Small intestine (tissue), 7 donors: ENCODE measurements at regions not wholly inside any gene's neighbourhood (a gene's known extent, or its start where the extent isn't known, plus 50 kb on each side); places are given as distances from the start of the nearest gene placed in this dataset.

Experiments
- DNase-seq, 2 donors: peaks; one replicate each; pipeline versions ENCODE4 v3.0.0 to v3.0.0-alpha.2; 2013
- FAIRE-seq: peaks from 2 replicates; lab custom pipeline; 2012; peaks lifted over from hg19 to GRCh38; lab: Jason Lieb, UNC
- H3K27ac ChIP-seq, 3 donors: one replicate each; pipeline ENCODE4 v1.5.1; 2013; ENCODE audit warnings: low read length in 2 of 3, mild to moderate bottlenecking in 2 of 3, control low read depth in 1 of 3, inconsistent platforms in 1 of 3, low read depth in 1 of 3, moderate library complexity in 1 of 3
- H3K27me3 ChIP-seq, 3 donors: one replicate each; pipeline ENCODE4 v1.6.1; 2013; ENCODE audit warnings: low read length in 3 of 3, inconsistent platforms in 1 of 3; ENCODE audit not compliant: control insufficient read depth in 3 of 3, insufficient read depth in 3 of 3
- H3K36me3 ChIP-seq, 3 donors: one replicate each; pipeline ENCODE4 v1.6.1; 2013; ENCODE audit warnings: low read length in 3 of 3, inconsistent platforms in 1 of 3, low read depth in 1 of 3, mild to moderate bottlenecking in 1 of 3, moderate library complexity in 1 of 3; ENCODE audit not compliant: control insufficient read depth in 3 of 3, insufficient read depth in 2 of 3
- H3K4me1 ChIP-seq, 3 donors: one replicate each; pipeline ENCODE4 v1.6.1; 2013; ENCODE audit warnings: low read length in 2 of 3, inconsistent platforms in 1 of 3, low read depth in 1 of 3, mild to moderate bottlenecking in 1 of 3, moderate library complexity in 1 of 3; ENCODE audit not compliant: control insufficient read depth in 3 of 3, insufficient read depth in 2 of 3
- H3K4me3 ChIP-seq, 3 donors: one replicate each; pipeline ENCODE4 v1.5.1; 2013; ENCODE audit warnings: low read length in 3 of 3, control low read depth in 1 of 3, inconsistent platforms in 1 of 3, low read depth in 1 of 3, mild to moderate bottlenecking in 1 of 3, moderate library complexity in 1 of 3
- H3K9me3 ChIP-seq, 2 donors: one replicate each; pipeline ENCODE4 v1.6.1; 2013; ENCODE audit warnings: low read depth in 1 of 2, low read length in 1 of 2; ENCODE audit not compliant: control insufficient read depth in 2 of 2, insufficient read depth in 1 of 2
- WGBS, 3 donors: extraction: QIAGEN DNeasy Blood & Tissue Kit; methylation state at CpG; one replicate each; pipeline ENCODE4 v1.1.7; 2013; 5-methylcytosine and 5-hydroxymethylcytosine counted together
- donor health status: healthy with polysubstance abuse.
- donor health status: control.
- donor health status: control.
- donor health status: Bipolar disorder and iron deficiency.
- donor health status: healthy.

DNA sequence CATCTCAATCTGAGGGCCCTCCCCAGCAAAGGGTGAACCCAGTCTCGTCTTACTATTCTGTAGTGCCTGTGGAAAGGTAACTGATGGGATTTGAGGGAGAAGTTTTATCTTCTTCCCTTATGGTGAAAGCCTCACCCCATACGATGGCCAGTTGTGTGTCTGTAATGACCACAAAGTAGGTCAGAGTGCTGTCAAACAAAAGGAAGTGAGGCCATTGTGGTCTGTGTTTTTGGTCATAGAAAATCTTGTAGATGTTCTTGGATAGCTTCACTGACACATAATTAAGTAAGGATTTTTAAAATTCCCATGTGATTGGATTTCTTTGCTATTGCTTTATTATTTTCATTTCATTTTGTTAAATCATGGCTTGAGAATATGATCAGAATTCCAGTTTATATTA, 505.1 kb upstream of the KLF4 start:
- Histone ChIP-seq H3K4me1 (no peaks in the 10 kb centered on the region), H3K27me3 (no peaks in the 10 kb centered on the region), H3K9me3 (no peaks in the 10 kb centered on the region), H3K36me3 (no peaks in the 10 kb centered on the region), H3K27ac (no peak overlapping the region), H3K4me3 (no peak overlapping the region)
- FAIRE-seq (no peak), DNase-seq (no peak)
- WGBS, 3 donors, result 69 to 83% (median 79%) methylated on average over 2 of the region's 2 CpGs

DNA sequence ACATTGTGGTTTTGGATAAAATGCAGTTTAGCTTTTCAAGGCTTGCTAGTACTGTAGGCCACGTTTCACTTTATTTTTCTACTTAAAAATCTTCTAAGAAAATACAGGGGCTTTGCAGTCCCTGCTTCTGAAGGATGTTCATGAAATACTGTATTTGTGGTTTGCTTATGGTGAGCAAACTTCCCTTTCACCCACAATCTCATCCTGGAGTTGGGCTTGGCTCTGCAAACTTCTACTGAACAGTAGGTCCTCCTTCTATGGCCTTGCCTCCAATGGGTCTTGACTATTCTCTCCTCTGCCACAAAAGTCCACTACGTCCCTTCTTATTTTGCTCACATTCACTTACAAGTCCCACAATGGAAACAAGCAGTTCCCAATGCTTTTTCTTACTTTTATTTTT, 502.7 kb upstream of the KLF4 start:
- H3K36me3 ChIP-seq, result no peaks in the 10 kb centered on the region
- no peak for FAIRE-seq
- 73 to 87% (median 78%) methylated on average over 2 of the region's 2 CpGs for WGBS, 3 donors

DNA sequence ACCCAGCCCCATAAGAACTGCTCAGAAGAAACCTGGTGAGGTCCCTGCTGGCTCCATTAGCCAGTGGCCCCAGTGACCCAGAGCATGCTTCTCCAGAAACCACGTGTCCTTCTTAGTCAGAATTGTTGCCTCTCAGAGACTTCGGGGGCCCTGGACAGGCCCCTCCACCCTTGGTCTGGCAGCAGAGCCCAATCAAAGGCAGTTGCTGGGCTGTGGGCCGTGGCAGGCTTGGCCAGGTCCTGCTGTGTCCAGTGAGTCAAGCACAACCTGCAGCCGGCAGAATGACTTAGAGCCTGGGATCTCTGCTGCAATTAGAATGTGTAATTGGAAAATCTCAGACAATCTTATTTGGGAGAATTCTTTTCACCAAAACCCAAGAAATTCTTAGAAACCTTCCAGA, 502.0 kb upstream of the KLF4 start:
- 79 to 94% (median 86%) methylated on average over 4 of the region's 4 CpGs for WGBS, 3 donors
- no peaks in the 10 kb centered on the region for H3K9me3 ChIP-seq
- DNase-seq, result no peak
- no peak overlapping the region for H3K4me3 ChIP-seq
- H3K36me3 ChIP-seq, result no peaks in the 10 kb centered on the region
- H3K27ac ChIP-seq, result no peak overlapping the region
- H3K27me3 ChIP-seq, result no peaks in the 10 kb centered on the region
- no peak for FAIRE-seq
- no peaks in the 10 kb centered on the region for H3K4me1 ChIP-seq

More for the DNA sequence above, 502.7 kb upstream of the KLF4 start:
- H3K27me3 ChIP-seq, result no peaks in the 10 kb centered on the region
- H3K4me3 ChIP-seq, result no peak overlapping the region
- DNase-seq, result no peak
- no peak overlapping the region for H3K27ac ChIP-seq
- no peaks in the 10 kb centered on the region for H3K9me3 ChIP-seq
- H3K4me1 ChIP-seq, result no peaks in the 10 kb centered on the region

DNA sequence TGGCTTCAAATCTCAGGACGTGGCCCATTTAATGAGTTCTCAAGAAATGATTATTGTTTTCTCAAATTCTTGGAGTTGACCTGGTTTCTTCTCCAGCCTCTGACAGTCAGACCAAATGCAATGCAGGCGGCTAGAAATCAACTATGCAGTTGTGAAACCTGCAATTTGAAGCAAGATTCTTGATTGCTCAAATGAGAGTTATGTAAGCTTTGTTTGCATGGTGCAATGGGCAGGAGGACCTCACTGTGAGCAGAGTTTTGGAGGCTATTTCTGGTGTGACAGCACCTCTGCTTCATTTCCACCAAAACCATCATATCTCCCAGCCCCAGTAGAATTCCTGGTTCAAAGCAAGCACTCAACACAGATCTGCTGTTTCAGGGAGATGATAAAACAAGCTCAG, 500.0 kb upstream of the KLF4 start:
- H3K27ac ChIP-seq, result no peak overlapping the region
- no peak for FAIRE-seq

DNA sequence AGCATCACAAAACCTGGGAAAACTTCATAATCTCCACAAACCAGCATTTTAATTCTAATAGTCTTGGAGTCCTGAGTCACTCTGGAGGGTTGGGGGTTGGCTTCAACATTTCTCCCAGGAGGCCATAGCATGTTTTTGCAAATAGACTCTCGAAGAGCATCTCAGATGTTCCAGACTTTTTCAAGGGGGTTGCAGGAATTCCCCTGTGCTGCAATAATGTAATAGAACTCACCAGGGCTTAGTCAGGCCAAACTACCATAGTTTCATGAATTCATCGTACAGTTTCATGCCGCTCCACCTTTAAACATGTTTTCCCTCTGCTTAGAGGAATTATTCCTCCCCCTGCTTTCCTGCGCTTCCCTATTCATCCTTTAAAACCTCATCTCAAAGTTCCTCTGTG, 499.5 kb upstream of the KLF4 start:
- no peak for FAIRE-seq
- 39 to 68% (median 63%) methylated on average over 4 of the region's 4 CpGs for WGBS, 3 donors
- H3K27ac ChIP-seq, result no peak overlapping the region

More for the DNA sequence above, 500.0 kb upstream of the KLF4 start:
- no peaks in the 10 kb centered on the region for H3K4me1 ChIP-seq
- no peaks in the 10 kb centered on the region for H3K36me3 ChIP-seq
- no peaks in the 10 kb centered on the region for H3K9me3 ChIP-seq
- H3K4me3 ChIP-seq, result no peak overlapping the region
- peak in 1 of 2 donors; percentile 17 for DNase-seq
- 66 to 87% (median 78%) methylated on average over 2 of the region's 2 CpGs for WGBS, 3 donors
- H3K27me3 ChIP-seq, result no peaks in the 10 kb centered on the region

DNA sequence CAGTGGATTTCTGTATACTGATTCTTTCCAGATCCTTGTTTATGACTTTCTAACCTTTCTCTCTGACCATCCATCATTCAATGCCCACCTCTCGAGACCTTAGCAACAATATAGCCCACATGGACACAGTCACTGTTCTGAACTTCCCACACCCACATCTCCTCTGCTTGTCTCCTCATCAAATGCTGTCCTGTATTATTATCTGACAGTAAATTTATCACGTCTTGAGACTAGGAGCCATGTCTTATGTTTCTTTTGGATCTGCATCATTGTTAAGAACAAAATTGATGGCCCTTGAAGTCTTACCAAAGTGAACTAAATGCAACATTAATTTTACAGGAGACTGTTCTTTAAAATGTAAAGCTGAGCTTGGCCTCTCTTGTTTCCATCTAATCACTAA, 495.4 kb upstream of the KLF4 start:
- Histone ChIP-seq H3K27ac (no peak overlapping the region), H3K4me3 (no peak overlapping the region), H3K27me3 (no peaks in the 10 kb centered on the region), H3K4me1 (no peaks in the 10 kb centered on the region), H3K9me3 (no peaks in the 10 kb centered on the region), H3K36me3 (no peaks in the 10 kb centered on the region)
- no peak for DNase-seq
- no peak for FAIRE-seq
- 82 to 91% (median 90%) methylated on average over 2 of the region's 2 CpGs for WGBS, 3 donors

More for the DNA sequence above, 499.5 kb upstream of the KLF4 start:
- DNase-seq, result no peak
- Histone ChIP-seq H3K9me3 (no peaks in the 10 kb centered on the region), H3K27me3 (no peaks in the 10 kb centered on the region), H3K4me1 (no peaks in the 10 kb centered on the region), H3K36me3 (no peaks in the 10 kb centered on the region), H3K4me3 (no peak overlapping the region)

DNA sequence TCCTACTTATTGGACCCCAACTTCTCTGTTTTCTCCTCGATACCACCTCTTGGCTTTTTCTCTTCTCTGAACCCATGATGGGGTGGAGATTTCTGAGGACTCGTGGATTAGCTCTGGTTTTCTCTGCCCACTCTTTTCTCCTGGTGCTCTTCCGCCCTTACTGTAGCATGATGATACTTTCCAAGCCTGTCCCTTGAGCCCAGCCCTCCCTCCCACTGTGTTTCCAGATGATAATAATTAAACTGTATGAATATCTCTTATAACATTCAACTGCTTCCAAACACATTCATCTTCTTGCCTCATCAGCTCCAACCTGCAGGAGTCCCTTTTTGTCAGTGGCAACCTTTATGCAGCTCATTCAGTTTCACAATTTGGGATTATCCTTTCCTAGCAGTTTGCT, 494.2 kb upstream of the KLF4 start:
- H3K36me3 ChIP-seq, result no peaks in the 10 kb centered on the region
- no peaks in the 10 kb centered on the region for H3K4me1 ChIP-seq
- DNase-seq, result no peak
- H3K27ac ChIP-seq, result no peak overlapping the region
- 77 to 95% (median 82%) methylated on average over 3 of the region's 3 CpGs for WGBS, 3 donors
- no peak overlapping the region for H3K4me3 ChIP-seq
- no peaks in the 10 kb centered on the region for H3K27me3 ChIP-seq
- FAIRE-seq, result no peak
- no peaks in the 10 kb centered on the region for H3K9me3 ChIP-seq

DNA sequence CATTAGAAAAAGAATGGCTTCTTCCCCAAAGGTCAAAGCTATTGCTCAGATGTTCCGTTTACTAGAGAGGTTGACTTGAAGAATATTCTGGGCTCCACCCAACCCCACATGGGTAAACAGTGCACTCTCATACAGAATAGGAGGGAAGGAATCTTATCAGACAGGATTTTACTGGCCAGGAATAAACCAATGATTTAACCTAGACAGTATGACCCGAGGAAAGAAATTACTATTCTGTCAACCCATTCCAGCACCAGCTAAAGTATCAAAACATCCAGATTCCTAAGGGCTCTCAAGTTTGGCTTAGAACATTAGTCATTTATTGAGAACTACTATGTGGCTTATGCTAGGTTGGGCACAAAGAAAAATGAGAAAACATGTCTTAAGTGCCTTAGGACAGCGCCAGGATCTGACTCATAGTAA, 493.6 kb upstream of the KLF4 start:
- no peaks in the 10 kb centered on the region for H3K9me3 ChIP-seq
- FAIRE-seq (no peak), DNase-seq (peak in 1 of 2 donors; percentile 23)
- no peaks in the 10 kb centered on the region for H3K27me3 ChIP-seq
- no peaks in the 10 kb centered on the region for H3K36me3 ChIP-seq
- 62 to 78% (median 72%) methylated on average over 3 of the region's 3 CpGs for WGBS, 3 donors
- H3K27ac ChIP-seq, result no peak overlapping the region
- no peak overlapping the region for H3K4me3 ChIP-seq
- no peaks in the 10 kb centered on the region for H3K4me1 ChIP-seq

DNA sequence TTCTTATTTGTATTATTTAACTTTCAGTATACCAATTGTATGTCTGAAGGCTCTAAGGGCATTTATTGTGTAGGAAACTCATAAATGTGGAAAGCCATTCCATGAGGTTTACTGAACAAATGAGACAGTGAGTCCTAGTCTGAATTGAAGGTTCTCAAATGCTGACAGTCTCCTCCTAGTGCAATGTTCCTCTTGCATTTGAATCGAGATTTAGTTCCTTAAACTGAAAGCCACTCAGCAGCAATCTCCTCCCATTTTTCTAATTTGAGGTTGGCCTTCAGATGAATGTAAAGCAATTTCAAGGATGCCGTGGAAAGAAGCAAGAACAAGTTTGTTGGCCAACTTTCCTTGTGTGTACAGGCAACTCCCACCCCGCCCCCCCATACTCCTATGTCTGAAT, 493.2 kb upstream of the KLF4 start:
- 35 to 67% (median 46%) methylated on average over 3 of the region's 3 CpGs for WGBS, 3 donors
- Histone ChIP-seq H3K27me3 (no peaks in the 10 kb centered on the region), H3K36me3 (no peaks in the 10 kb centered on the region), H3K27ac (no peak overlapping the region), H3K4me1 (no peaks in the 10 kb centered on the region), H3K9me3 (no peaks in the 10 kb centered on the region), H3K4me3 (no peak overlapping the region)
- DNase-seq, result no peak
- FAIRE-seq, result no peak
